CD1c-positive myeloid dendritic cell (primary cell): ENCODE measurements at regions not wholly inside any gene's neighbourhood (a gene's known extent, or its start where the extent isn't known, plus 50 kb on each side); places are given as distances from the start of the nearest gene placed in this dataset.
"Not testable (repeated sequence)": the region's sequence is repeated elsewhere in the genome, so short reads cannot be mapped to it uniquely, and the experiment has no call there.

Experiments used
- DNase-seq: peaks from one replicate; pipeline ENCODE4 v3.0.0-alpha.2; 2016; ENCODE audit errors: extremely low spot score

- DNase-seq: no peak
Measured at GRCh38 chr10:78341953-78342614, 308.4 kb downstream of the RPS24 start.

- no peak for DNase-seq
Measured at GRCh38 chr10:78342827-78343653, 309.4 kb downstream of the RPS24 start.

- not testable (repeated sequence) for DNase-seq
Measured at GRCh38 chr10:78344257-78344656, 310.6 kb downstream of the RPS24 start.

- DNase-seq: not testable (repeated sequence)
Measured at GRCh38 chr10:78345515-78345914, 311.9 kb downstream of the RPS24 start.

- no peak for DNase-seq
Measured at GRCh38 chr10:78346721-78347120, 313.1 kb downstream of the RPS24 start.

- no peak for DNase-seq
Measured at GRCh38 chr10:78348411-78349164, 314.9 kb downstream of the RPS24 start.

GRCh38 chr10:78349165-78349516, 315.5 kb downstream of the RPS24 start:
- DNase-seq: no peak

GRCh38 chr10:78349911-78350663, 316.4 kb downstream of the RPS24 start:
- no peak for DNase-seq

- no peak for DNase-seq
Measured at GRCh38 chr10:78351283-78351682, 317.6 kb downstream of the RPS24 start.

- DNase-seq: no peak
Measured at GRCh38 chr10:78351809-78352208, 318.1 kb downstream of the RPS24 start.

GRCh38 chr10:78353636-78354035, 320.0 kb downstream of the RPS24 start:
- no peak for DNase-seq

- no peak for DNase-seq
Measured at GRCh38 chr10:78354101-78354500, 320.4 kb downstream of the RPS24 start.

- DNase-seq: no peak
Measured at GRCh38 chr10:78356291-78356900, 322.7 kb downstream of the RPS24 start.

- DNase-seq: no peak
Measured at GRCh38 chr10:78357141-78358063, 323.7 kb downstream of the RPS24 start.

- no peak for DNase-seq
Measured at GRCh38 chr10:78358351-78358750, 324.7 kb downstream of the RPS24 start.

GRCh38 chr10:78358982-78359381, 325.3 kb downstream of the RPS24 start:
- DNase-seq: no peak

GRCh38 chr10:78359640-78360091, 326.0 kb downstream of the RPS24 start:
- no peak for DNase-seq

GRCh38 chr10:78360284-78360683, 326.6 kb downstream of the RPS24 start:
- DNase-seq: no peak

- no peak for DNase-seq
Measured at GRCh38 chr10:78361031-78361430, 327.4 kb downstream of the RPS24 start.

GRCh38 chr10:78362406-78363022, 328.9 kb downstream of the RPS24 start:
- peak; percentile 61 for DNase-seq
